Spinal cord (tissue), 9 donors: ENCODE measurements at regions not wholly inside any gene's neighbourhood (a gene's known extent, or its start where the extent isn't known, plus 50 kb on each side); places are given as distances from the start of the nearest gene placed in this dataset.

Experiments used
- DNase-seq, 6 donors: peaks; one replicate each; pipeline versions ENCODE4 v3.0.0 to v3.0.0-alpha.2; 2013 to 2015; ENCODE audit warnings: low spot score in 6 of 6, low read depth in 4 of 6
- H3K27ac ChIP-seq: one replicate; pipeline ENCODE4 v1.5.1; 2013; ENCODE audit warnings: low read depth, low read length, control low read depth
- H3K27me3 ChIP-seq: one replicate; pipeline ENCODE4 v1.6.1; 2013; ENCODE audit warnings: low read length; ENCODE audit not compliant: control insufficient read depth, insufficient read depth
- H3K36me3 ChIP-seq: one replicate; pipeline ENCODE4 v1.6.1; 2013; ENCODE audit warnings: low read length; ENCODE audit not compliant: control insufficient read depth, insufficient read depth
- H3K4me1 ChIP-seq: one replicate; pipeline ENCODE4 v1.6.1; 2013; ENCODE audit warnings: low read length; ENCODE audit not compliant: control insufficient read depth, insufficient read depth
- H3K4me3 ChIP-seq: one replicate; pipeline ENCODE4 v1.5.1; 2013; ENCODE audit warnings: low read depth, low read length, control low read depth
- H3K9me3 ChIP-seq: one replicate; pipeline ENCODE4 v1.6.1; 2013; ENCODE audit warnings: low read length; ENCODE audit not compliant: control insufficient read depth, insufficient read depth
- WGBS: methylation state at CpG from one replicate; pipeline ENCODE4 v1.1.5; 2013; ENCODE audit warnings: missing lambda C conversion rate; ENCODE audit not compliant: insufficient coverage; 5-methylcytosine and 5-hydroxymethylcytosine counted together
- donor health status: healthy.

DNA sequence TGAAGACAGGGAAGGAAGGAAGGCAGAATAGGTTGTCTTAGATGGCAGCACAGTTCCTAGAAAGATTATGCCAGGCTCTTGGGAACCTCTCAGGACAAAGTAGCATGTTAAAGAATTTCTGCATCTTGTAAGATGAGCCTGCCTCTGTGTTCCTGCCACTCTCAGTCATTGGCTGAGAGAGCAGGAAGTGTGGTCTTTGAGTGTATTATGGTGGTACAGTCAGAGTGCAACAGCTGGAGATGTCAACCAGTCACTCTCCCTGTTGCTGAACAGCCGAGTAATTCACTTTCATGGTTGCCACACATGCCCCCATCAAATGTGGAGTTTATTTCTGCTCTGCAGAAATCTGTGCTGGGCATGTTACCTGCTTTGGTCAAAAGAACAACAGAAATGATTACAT lies 659.6 kb upstream of the RIOK2 start:
- Histone ChIP-seq H3K36me3 (no peaks in the 10 kb centered on the region), H3K27ac (no peak overlapping the region), H3K4me1 (no peaks in the 10 kb centered on the region), H3K27me3 (no peaks in the 10 kb centered on the region), H3K9me3 (no peaks in the 10 kb centered on the region), H3K4me3 (no peak overlapping the region)
- WGBS: no CpG with 5 or more reads among the region's 1 CpG
- no peak for DNase-seq

DNA sequence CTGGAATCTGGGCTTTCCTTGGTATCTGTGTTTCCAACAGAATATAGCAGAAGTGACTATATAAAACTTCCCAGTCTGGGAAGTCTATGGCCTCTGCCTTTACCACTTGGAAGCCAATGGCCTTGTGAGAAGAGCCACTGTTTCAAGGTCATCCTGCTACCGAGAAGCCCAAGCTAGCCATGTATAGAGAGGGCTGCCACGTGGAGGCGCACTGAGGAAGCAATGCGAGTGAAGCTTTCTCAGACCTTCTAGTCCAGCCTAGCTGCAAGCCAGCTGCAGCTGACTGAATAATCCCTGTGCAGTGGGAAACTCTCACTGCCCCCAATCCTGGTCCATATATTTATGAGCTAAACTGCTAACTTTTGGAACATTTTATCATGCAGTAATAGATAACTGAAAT lies 661.8 kb upstream of the RIOK2 start:
- Histone ChIP-seq H3K9me3 (no peaks in the 10 kb centered on the region), H3K36me3 (no peaks in the 10 kb centered on the region), H3K27me3 (no peaks in the 10 kb centered on the region), H3K27ac (no peak overlapping the region), H3K4me1 (no peaks in the 10 kb centered on the region), H3K4me3 (no peak overlapping the region)
- DNase-seq: no peak
- WGBS: 74% methylated on average over 4 of the region's 4 CpGs

DNA sequence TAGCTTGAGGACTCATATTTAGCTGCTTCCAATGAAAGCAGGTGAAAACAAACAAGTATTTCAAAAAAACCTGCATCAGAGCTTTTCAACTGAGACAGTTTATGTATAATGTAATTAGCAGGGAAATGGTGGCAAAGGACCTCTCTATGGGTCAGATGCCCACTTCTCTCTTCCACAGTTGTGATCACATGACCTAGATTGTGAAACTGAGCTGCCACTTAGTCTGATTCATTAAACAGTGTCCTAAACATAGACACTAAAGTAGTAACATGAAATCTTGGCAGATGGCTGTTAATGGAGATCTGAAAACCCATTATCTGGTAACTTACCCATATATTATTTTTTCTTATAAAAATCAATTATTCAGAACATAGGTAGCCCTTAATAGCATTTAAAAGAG lies 663.6 kb upstream of the RIOK2 start:
- no peaks in the 10 kb centered on the region for H3K4me1 ChIP-seq
- H3K9me3 ChIP-seq: no peaks in the 10 kb centered on the region
- no peak overlapping the region for H3K4me3 ChIP-seq
- no peak overlapping the region for H3K27ac ChIP-seq
- no peak for DNase-seq
- no peaks in the 10 kb centered on the region for H3K27me3 ChIP-seq
- H3K36me3 ChIP-seq: no peaks in the 10 kb centered on the region

DNA sequence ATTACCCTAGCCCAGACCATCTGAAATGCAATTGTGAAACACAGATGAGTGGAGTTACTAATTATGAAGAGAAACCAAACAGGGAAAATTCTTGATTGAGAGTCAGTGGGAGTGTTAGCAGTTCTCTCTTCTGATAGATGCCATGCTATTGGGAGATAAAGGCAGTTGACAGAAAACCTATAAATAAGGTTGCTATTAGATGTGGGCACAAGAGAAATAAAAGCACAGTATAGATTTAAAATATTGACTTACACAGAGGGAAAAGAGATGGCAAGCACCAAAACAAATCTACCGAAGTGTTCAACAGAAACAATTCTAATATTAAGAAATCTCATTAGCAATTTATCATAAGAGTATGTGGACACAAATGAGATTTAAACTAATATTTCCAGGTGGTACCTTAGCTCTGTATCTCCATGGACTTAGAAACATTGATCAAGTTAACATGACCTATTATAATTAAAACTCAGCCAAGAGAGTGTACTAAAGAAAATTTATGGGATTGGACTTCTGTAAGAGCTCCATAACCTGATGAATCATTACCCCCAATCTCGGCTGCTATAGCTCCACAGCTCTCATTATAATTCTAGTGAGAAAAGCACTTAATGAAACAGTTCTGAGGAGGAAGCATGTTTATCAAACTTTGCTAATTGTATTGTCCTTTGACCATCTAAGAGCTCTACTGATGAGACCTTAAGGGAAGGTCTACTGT lies 665.0 kb upstream of the RIOK2 start:
- no CpG with 5 or more reads among the region's 2 CpGs for WGBS
- DNase-seq: peak in 1 of 6 donors; percentile 74
- no peaks in the 10 kb centered on the region for H3K27me3 ChIP-seq

DNA sequence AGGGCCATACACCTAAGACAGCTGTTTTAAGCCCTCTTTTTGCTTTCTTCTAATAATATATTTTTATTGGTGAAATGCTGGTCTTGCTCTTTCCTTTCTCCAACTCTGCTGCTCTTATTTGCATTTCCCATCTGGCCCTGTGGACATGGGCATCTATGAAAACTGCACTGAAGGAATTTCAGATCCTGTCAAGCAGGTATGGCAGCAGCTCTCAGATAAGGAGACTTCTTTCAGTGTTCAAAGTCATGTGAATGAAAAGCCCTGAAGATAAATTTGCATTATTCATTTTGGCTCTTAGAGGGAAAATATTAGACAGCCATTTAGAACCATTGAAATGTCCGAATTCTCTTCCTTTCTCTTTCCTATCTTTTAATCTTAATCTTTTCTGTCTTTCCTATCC lies 668.0 kb upstream of the RIOK2 start:
- WGBS: no CpG with 5 or more reads among the region's 1 CpG
- Histone ChIP-seq H3K4me1 (no peaks in the 10 kb centered on the region), H3K27ac (no peak overlapping the region), H3K4me3 (no peak overlapping the region), H3K9me3 (no peaks in the 10 kb centered on the region), H3K36me3 (no peaks in the 10 kb centered on the region), H3K27me3 (no peaks in the 10 kb centered on the region)
- no peak for DNase-seq

More for the DNA sequence above, 665.0 kb upstream of the RIOK2 start:
- no peaks in the 10 kb centered on the region for H3K36me3 ChIP-seq
- H3K4me3 ChIP-seq: no peak overlapping the region
- H3K9me3 ChIP-seq: no peaks in the 10 kb centered on the region
- H3K27ac ChIP-seq: no peak overlapping the region
- no peaks in the 10 kb centered on the region for H3K4me1 ChIP-seq

DNA sequence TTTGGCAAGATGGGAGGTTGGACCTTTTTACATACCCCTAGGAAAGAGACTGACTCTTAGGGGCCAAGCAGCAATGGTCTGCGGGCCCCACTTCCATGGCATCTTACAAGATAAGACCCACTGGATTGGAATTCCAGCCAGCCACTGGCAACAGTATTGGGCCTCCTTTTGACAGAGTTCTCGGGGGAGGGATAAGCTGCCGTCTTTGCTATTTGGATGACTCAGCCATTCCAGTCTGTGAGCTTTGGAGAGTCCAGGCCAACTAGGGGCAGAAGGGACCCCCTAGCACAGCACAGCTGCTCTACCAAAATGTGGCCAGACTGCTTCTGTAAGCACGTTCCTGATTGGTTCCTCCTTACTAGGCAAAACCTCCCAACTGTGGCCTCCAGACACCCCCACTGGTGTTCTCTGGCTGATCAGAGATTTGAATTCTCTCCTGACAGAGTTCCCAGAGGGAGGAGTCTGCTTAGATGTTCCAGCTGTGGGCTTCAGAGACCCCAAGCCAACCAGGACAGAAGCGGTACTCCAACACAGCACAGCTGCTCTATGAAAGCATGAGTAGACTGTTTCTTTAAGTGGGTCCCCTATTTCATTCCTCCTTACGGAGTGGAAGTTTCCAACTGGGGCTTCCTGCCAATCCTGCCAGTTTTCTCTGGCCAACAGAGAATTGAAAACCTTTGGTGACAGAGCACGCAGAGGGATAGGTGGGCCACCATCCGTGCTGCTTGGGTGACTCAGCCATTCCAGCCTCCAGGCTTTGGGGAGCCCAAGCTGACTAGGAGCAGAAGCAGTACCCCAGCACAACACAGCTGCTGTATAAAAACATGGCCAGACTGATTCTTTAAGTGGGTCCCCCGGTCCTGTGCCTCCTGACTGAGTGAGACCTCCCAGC lies 672.1 kb upstream of the RIOK2 start:
- no peaks in the 10 kb centered on the region for H3K4me1 ChIP-seq
- no peak for DNase-seq
- no peaks in the 10 kb centered on the region for H3K27me3 ChIP-seq
- peaks cover 1% of the 10 kb centered on the region for H3K9me3 ChIP-seq
- H3K36me3 ChIP-seq: no peaks in the 10 kb centered on the region
- no peak overlapping the region for H3K27ac ChIP-seq
- no peak overlapping the region for H3K4me3 ChIP-seq
- 85% methylated on average over 8 of the region's 9 CpGs for WGBS

DNA sequence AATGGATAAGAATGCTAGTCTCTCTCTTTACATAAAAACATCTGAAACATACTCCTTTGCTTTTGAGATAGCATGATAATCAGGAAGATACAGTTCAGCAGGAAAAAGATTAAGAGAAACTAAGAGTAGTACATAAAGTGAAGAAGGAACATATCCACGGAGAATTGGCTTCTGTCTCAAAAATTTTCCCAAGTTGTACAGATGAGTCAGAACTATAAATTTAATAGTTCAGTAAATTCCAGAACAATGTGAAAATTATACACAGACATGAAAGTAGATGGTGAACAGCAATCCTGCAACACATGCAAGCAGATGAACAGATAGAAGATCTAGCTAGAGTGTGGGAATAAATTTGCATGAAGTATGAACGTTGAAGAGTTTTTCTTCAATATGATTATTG lies 691.4 kb upstream of the RIOK2 start:
- Histone ChIP-seq H3K27me3 (no peaks in the 10 kb centered on the region), H3K36me3 (no peaks in the 10 kb centered on the region), H3K4me1 (no peaks in the 10 kb centered on the region), H3K9me3 (no peaks in the 10 kb centered on the region), H3K27ac (no peak overlapping the region), H3K4me3 (no peak overlapping the region)
- DNase-seq: no peak
- WGBS: no CpG with 5 or more reads among the region's 2 CpGs

DNA sequence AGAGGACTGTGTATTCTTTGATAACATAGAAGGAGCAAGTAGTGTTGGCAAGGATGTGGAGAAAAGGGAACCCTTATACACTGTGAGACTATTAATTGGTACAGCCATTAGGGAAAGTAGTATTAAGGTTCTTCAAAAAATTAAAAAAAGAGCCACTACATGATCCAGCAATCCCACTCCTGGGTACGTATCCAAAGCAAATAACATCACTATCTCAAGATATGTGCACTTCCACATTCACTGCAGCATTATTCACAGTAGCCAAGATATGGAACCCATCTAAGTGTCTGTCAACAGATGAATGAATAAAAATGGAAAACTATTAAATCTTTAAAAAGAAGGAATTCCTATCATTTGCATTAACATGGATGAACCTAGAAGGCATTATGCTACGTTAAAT lies 693.2 kb upstream of the RIOK2 start:
- Histone ChIP-seq H3K4me1 (no peaks in the 10 kb centered on the region), H3K4me3 (no peak overlapping the region), H3K36me3 (no peaks in the 10 kb centered on the region), H3K27me3 (no peaks in the 10 kb centered on the region), H3K27ac (no peak overlapping the region), H3K9me3 (no peaks in the 10 kb centered on the region)
- DNase-seq: no peak
- WGBS: no CpG with 5 or more reads among the region's 2 CpGs

DNA sequence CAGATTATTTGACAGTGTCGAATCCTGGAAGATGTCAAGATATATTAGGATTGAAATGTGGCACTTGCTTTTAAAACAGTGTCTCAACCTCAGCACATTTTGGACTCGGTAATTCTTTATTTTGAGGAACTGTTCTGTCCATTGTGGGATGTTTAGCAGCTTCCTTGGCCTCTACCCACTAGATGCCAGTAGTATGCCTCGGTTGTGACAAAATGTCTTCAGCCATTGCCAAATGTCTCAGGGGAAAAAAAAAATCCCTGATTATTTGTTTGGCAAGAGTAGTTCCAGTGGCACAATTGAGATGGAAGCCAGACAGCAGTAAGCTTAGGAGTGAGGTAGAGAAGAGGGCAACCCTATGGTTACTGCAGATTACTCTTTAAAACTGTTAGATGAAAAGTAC lies 694.5 kb upstream of the RIOK2 start:
- H3K27me3 ChIP-seq: no peaks in the 10 kb centered on the region
- no peaks in the 10 kb centered on the region for H3K36me3 ChIP-seq
- H3K27ac ChIP-seq: no peak overlapping the region
- no peak overlapping the region for H3K4me3 ChIP-seq
- DNase-seq: peak in 3 of 6 donors; percentile 4 to 61 (median 5)
- no peaks in the 10 kb centered on the region for H3K4me1 ChIP-seq
- H3K9me3 ChIP-seq: no peaks in the 10 kb centered on the region
- WGBS: 100% methylated on average over 1 of the region's 3 CpGs

DNA sequence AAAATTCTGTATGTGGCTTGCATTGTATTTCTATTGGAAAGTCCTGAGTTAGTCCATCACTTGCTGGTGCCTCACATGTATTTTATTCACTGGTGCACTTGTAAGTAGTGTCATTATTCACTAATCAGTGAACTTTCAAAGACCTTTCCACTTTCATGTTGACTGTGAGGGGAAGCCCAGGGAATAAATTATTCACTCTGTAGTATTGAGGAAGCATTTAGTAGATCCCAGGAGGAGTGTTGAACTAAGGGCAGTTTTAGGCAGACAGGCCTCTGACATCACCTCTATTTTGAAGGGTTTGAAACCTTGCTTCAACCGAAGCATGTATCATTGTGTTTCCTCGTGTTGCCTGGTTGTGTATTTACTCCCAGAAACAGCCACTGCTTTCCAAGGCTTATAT lies 705.4 kb upstream of the RIOK2 start:
- no peaks in the 10 kb centered on the region for H3K36me3 ChIP-seq
- no peaks in the 10 kb centered on the region for H3K4me1 ChIP-seq
- no CpG with 5 or more reads among the region's 2 CpGs for WGBS
- no peaks in the 10 kb centered on the region for H3K27me3 ChIP-seq
- DNase-seq: no peak
- no peak overlapping the region for H3K4me3 ChIP-seq
- no peak overlapping the region for H3K27ac ChIP-seq
- H3K9me3 ChIP-seq: no peaks in the 10 kb centered on the region
